GM12875 (cell line): ENCODE measurements at regions not wholly inside any gene's neighbourhood (a gene's known extent, or its start where the extent isn't known, plus 50 kb on each side); places are given as distances from the start of the nearest gene placed in this dataset.

Source experiments
- H3K4me3 ChIP-seq: one replicate; pipeline ENCODE4 v1.5.1; 2011; ENCODE audit warnings: low read depth, low read length, control low read depth
- TF ChIP-seq, protein P1 (sequence below): IDR thresholded peaks from 2 replicates; pipeline ENCODE4 v1.5.1; 2011; ENCODE audit warnings: low read depth, mild to moderate bottlenecking, control low read depth, inconsistent platforms, low read length, moderate library complexity, borderline replicate concordance; ENCODE audit not compliant: insufficient read depth

DNA sequence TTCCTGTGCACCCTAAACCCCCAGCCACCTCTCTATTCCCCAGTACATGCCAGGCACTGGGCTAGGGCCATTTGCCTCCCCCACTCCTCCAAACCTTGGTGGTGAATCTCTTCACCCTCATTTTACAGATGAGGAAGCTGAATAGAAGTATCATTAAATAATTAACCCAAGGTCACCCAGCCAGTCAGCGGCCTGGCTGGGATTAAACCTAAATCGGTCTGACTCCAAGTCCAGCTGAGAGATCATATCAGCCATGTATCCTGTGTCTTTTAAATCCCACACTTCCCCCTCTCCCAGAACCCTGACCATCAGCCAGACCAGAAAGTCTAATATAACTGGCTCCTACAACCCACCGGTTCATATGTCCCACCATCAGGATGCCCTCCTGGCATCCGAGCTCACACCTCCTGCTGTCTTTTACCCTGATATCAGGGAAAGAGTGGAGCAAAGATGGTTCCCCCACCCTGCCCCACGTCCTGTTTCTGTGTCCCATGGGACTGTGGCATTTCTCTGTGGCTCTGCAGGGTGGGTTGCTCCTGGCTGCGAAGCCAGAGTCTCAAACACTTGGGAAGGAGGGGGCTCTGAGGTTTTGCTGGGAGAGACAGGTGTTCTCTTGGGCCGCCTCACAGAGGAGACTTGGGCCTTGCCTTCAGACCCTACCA is 145.3 kb downstream of the VEGFA start:
- TF ChIP-seq, protein P1, sequence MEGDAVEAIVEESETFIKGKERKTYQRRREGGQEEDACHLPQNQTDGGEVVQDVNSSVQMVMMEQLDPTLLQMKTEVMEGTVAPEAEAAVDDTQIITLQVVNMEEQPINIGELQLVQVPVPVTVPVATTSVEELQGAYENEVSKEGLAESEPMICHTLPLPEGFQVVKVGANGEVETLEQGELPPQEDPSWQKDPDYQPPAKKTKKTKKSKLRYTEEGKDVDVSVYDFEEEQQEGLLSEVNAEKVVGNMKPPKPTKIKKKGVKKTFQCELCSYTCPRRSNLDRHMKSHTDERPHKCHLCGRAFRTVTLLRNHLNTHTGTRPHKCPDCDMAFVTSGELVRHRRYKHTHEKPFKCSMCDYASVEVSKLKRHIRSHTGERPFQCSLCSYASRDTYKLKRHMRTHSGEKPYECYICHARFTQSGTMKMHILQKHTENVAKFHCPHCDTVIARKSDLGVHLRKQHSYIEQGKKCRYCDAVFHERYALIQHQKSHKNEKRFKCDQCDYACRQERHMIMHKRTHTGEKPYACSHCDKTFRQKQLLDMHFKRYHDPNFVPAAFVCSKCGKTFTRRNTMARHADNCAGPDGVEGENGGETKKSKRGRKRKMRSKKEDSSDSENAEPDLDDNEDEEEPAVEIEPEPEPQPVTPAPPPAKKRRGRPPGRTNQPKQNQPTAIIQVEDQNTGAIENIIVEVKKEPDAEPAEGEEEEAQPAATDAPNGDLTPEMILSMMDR = no peak
- no peak overlapping the region for H3K4me3 ChIP-seq

DNA sequence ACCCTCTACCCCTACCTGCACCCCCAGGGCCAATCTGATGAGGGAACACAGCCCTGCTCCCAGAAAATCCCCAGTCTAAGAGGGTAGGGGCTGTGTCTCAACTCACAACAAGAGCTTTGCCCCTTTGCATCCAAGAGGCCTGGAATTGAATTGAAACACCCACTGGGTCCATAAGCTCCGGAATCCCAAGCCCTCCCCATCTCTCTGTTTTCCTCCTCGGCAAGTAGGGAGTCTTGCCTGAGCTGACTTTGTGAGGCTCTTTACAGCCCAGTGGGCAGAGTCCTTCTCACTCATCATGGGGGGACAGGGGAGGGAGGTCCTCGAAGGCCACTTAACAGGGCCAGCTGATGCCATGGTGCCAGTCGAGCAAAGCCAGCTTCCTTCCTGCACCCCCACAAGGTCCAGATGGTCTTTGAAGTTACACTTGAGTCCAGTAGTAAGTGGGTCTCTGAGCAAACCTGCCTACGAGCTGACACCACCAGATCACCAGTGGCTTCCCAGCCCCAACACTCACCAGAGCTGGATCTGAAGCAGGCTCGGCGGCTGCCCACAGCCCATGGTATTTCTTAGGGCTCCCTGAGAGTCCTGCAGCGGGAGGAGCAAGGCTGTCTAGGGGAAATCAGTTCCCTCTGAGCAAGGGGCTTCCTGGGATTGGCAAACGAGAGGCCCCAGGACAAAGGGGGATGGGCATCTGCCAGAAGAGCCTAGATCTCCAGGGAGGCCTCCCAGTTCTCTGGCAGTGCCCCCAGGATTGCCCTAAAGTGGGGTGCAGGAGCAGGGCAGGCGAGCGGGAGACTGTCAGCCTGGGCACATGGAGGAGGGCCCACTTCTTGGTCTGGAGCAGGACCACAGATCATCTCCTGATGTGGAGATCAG is 144.5 kb downstream of the VEGFA start:
- H3K4me3 ChIP-seq = no peak overlapping the region
- TF ChIP-seq, protein P1 = no peak

DNA sequence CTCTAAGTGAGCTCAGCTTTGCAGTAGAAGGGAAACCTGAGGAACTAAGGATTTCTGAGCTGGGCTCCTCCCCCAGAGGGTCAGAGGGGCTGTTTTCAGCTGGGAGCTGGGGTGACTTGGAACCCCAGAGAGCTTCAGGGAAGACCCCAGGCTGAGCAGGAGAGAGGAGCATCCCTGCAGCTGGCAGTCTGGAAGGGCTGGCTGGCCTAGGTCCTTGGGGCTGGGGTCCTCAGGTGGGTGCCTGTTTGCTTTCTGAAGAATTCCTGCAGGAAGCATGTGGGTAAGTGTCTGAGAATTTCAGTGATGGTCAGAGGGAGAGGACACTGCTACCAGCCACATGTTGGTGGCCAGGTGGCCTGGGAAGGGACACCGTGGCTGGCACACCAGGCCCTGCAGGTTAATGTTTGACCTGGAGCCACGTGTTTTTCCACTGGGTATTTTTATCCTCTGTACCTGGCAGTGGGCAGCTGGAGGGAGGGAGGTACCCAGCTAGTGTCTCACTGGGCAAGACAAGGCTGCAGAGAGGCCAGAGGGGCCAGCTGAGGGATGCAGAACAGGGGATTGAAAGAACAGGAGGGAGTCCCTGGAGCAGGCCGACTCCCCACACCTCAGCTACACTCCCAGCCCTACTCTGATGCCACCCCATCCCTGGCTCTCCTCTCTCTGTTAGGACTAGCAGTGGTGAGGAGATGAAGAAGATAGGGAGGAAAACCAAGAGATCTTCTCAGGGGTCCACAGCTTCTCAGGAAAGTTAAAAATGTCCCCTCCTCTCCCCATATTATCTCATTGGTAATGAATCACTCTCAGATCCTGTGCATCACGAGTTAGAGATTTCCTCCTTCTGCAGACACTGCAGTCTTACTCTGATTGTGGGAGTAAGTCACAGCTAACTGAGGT is 143.6 kb downstream of the VEGFA start:
- TF ChIP-seq, protein P1 = no peak

DNA sequence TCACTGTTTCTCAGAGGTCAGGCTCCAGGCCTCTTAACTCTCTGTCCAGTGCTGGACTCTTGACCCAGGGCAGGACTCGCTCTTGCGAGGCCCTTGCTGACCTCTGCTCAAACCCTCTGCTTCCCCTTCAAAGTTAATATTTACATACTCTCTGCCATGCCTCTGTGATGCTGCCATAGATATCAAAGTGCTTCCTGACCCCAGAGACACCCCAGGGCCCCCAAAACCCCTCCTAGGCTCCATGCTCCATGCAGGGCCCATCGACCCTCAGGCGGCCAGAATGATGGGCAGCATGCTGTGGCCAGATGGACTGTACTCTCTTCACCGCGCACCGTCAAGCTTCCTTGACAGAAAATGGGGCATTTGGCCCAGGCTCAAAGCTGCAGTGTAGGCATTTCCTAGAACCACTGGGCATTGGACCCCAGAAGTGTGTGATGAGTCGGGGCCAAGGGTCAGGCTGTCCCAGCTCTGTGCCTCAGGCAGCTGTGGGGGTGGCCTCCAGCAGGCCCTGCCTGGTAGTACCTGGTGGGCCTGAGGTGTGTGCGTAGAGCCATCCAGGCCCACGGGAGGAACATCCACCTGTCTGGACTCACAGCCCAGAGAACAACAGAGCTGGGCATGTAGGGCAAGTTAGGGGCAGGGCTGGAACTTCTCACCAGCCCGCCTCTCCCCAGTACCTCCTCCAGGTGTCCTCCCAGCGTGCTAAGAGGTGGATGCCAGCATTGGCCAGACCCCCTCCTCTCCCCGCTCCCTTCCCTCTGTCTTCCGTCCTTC is 142.8 kb downstream of the VEGFA start:
- TF ChIP-seq, protein P1 = no peak
- H3K4me3 ChIP-seq = no peak overlapping the region

More for the DNA sequence above, 143.6 kb downstream of the VEGFA start:
- H3K4me3 ChIP-seq = no peak overlapping the region

DNA sequence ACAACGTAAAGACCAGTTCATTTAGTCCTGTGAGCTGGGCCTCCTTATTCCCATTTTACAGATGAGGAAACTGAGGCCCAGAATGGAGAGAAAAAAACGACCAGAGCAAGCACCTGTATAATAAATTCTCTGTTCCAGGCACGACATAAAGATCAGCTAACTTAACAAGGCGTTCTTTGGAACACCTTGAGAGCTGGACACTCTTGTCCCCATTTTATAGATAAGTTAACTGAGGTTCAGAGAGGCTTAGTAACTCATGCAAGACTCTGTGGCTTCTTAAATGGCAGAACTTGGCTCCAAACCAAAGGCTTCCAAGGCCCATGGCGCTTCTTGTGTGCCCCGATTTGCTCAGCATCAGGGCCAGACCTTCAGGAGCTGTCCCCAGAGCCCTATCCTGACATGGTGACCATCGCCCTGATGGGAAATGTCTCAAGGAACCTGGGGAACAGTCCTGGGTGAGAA is 142.1 kb downstream of the VEGFA start:
- H3K4me3 ChIP-seq = no peak overlapping the region
- TF ChIP-seq, protein P1 = no peak
